ENCODE measurements at regions not wholly inside any gene's neighbourhood (a gene's known extent, or its start where the extent isn't known, plus 50 kb on each side); places are given as distances from the start of the nearest gene placed in this dataset.

GRCh38 chr12:105968025-105968424 lies 170.7 kb downstream of the NUAK1 start:
- no peaks in the 10 kb centered on the region for H3K36me3 Mint-ChIP-seq
- peaks cover 3% of the 10 kb centered on the region for H3K27me3 Mint-ChIP-seq
- H3K27ac Mint-ChIP-seq = no peak overlapping the region
- ChIA-PET CTCF (no interaction called here), POLR2A (no interaction called here)
- no peak for DNase-seq
- H3K4me1 Mint-ChIP-seq (ENCODE audit: low read depth) = no peaks in the 10 kb centered on the region
- no peaks in the 10 kb centered on the region for H3K9me3 Mint-ChIP-seq
- intact Hi-C loops (cut with micrococcal nuclease) = no loop called here
- H3K4me3 Mint-ChIP-seq = no peak overlapping the region

- no peaks in the 10 kb centered on the region for H3K36me3 Mint-ChIP-seq
- peaks cover 3% of the 10 kb centered on the region for H3K27me3 Mint-ChIP-seq
- POLR2A ChIA-PET = no interaction called here
- no peak overlapping the region for H3K27ac Mint-ChIP-seq
- H3K4me1 Mint-ChIP-seq (ENCODE audit: low read depth) = no peaks in the 10 kb centered on the region
- intact Hi-C loops (cut with micrococcal nuclease) = no loop called here
- no peak for DNase-seq
- H3K4me3 Mint-ChIP-seq = no peak overlapping the region
- H3K9me3 Mint-ChIP-seq = no peaks in the 10 kb centered on the region
- CTCF ChIA-PET = no interaction called here
Measured at GRCh38 chr12:105970885-105971284, 167.9 kb downstream of the NUAK1 start.

- POLR2A ChIA-PET = no interaction called here
- Mint-ChIP-seq H3K27me3 (peaks cover 3% of the 10 kb centered on the region), H3K9me3 (no peaks in the 10 kb centered on the region), H3K27ac (no peak overlapping the region), H3K36me3 (no peaks in the 10 kb centered on the region), H3K4me1 (ENCODE audit: low read depth) (no peaks in the 10 kb centered on the region), H3K4me3 (no peak overlapping the region)
- CTCF ChIA-PET = no interaction called here
- DNase-seq = no peak
- intact Hi-C loops (cut with micrococcal nuclease) = no loop called here
Measured at GRCh38 chr12:105974738-105975137, 164.0 kb downstream of the NUAK1 start.

- Mint-ChIP-seq H3K9me3 (no peaks in the 10 kb centered on the region), H3K36me3 (no peaks in the 10 kb centered on the region), H3K4me1 (ENCODE audit: low read depth) (no peaks in the 10 kb centered on the region), H3K27me3 (peaks cover 3% of the 10 kb centered on the region), H3K27ac (no peak overlapping the region), H3K4me3 (no peak overlapping the region)
- ChIA-PET CTCF (no interaction called here), POLR2A (no interaction called here)
- DNase-seq = no peak
- intact Hi-C loops (cut with micrococcal nuclease) = no loop called here
Measured at GRCh38 chr12:105975351-105975750, 163.4 kb downstream of the NUAK1 start.

- Mint-ChIP-seq H3K27me3 (no peaks in the 10 kb centered on the region), H3K27ac (no peak overlapping the region), H3K9me3 (no peaks in the 10 kb centered on the region), H3K4me1 (ENCODE audit: low read depth) (no peaks in the 10 kb centered on the region), H3K4me3 (no peak overlapping the region), H3K36me3 (no peaks in the 10 kb centered on the region)
- intact Hi-C loops (cut with micrococcal nuclease) = no loop called here
- no peak for DNase-seq
- ChIA-PET POLR2A (no interaction called here), CTCF (no interaction called here)
Measured at GRCh38 chr12:105977236-105977635, 161.5 kb downstream of the NUAK1 start.

- Mint-ChIP-seq H3K4me3 (no peak overlapping the region), H3K36me3 (no peaks in the 10 kb centered on the region), H3K27ac (no peak overlapping the region), H3K4me1 (ENCODE audit: low read depth) (no peaks in the 10 kb centered on the region), H3K27me3 (no peaks in the 10 kb centered on the region), H3K9me3 (no peaks in the 10 kb centered on the region)
- no peak for DNase-seq
- ChIA-PET CTCF (no interaction called here), POLR2A (no interaction called here)
- intact Hi-C loops (cut with micrococcal nuclease) = no loop called here
Measured at GRCh38 chr12:105977652-105978051, 161.1 kb downstream of the NUAK1 start.

- intact Hi-C loops (cut with micrococcal nuclease) = no loop called here
- no peak for DNase-seq
- CTCF ChIA-PET = no interaction called here
- Mint-ChIP-seq H3K36me3 (no peaks in the 10 kb centered on the region), H3K4me3 (no peak overlapping the region), H3K27ac (no peak overlapping the region), H3K9me3 (no peaks in the 10 kb centered on the region), H3K4me1 (ENCODE audit: low read depth) (no peaks in the 10 kb centered on the region), H3K27me3 (no peaks in the 10 kb centered on the region)
- POLR2A ChIA-PET = no interaction called here
Measured at GRCh38 chr12:105978276-105978675, 160.5 kb downstream of the NUAK1 start.

- ChIA-PET POLR2A (no interaction called here), CTCF (no interaction called here)
- no peak overlapping the region for H3K27ac Mint-ChIP-seq
- H3K4me1 Mint-ChIP-seq (ENCODE audit: low read depth) = no peaks in the 10 kb centered on the region
- no peaks in the 10 kb centered on the region for H3K9me3 Mint-ChIP-seq
- H3K4me3 Mint-ChIP-seq = no peak overlapping the region
- H3K36me3 Mint-ChIP-seq = no peaks in the 10 kb centered on the region
- DNase-seq = no peak
- intact Hi-C loops (cut with micrococcal nuclease) = no loop called here
- no peaks in the 10 kb centered on the region for H3K27me3 Mint-ChIP-seq
Measured at GRCh38 chr12:105978686-105979085, 160.1 kb downstream of the NUAK1 start.

GRCh38 chr12:105980085-105980484 lies 158.7 kb downstream of the NUAK1 start:
- Mint-ChIP-seq H3K27ac (no peak overlapping the region), H3K9me3 (no peaks in the 10 kb centered on the region), H3K27me3 (no peaks in the 10 kb centered on the region), H3K36me3 (no peaks in the 10 kb centered on the region), H3K4me1 (ENCODE audit: low read depth) (no peaks in the 10 kb centered on the region), H3K4me3 (no peak overlapping the region)
- intact Hi-C loops (cut with micrococcal nuclease) = no loop called here
- ChIA-PET POLR2A (no interaction called here), CTCF (no interaction called here)
- DNase-seq = no peak

- ChIA-PET CTCF (no interaction called here), POLR2A (no interaction called here)
- DNase-seq = no peak
- no peaks in the 10 kb centered on the region for H3K27me3 Mint-ChIP-seq
- H3K9me3 Mint-ChIP-seq = no peaks in the 10 kb centered on the region
- H3K36me3 Mint-ChIP-seq = no peaks in the 10 kb centered on the region
- H3K27ac Mint-ChIP-seq = no peak overlapping the region
- H3K4me3 Mint-ChIP-seq = no peak overlapping the region
- intact Hi-C loops (cut with micrococcal nuclease) = no loop called here
- H3K4me1 Mint-ChIP-seq (ENCODE audit: low read depth) = no peaks in the 10 kb centered on the region
Measured at GRCh38 chr12:105980533-105980932, 158.2 kb downstream of the NUAK1 start.

GRCh38 chr12:105982022-105982421 lies 156.7 kb downstream of the NUAK1 start:
- Mint-ChIP-seq H3K9me3 (no peaks in the 10 kb centered on the region), H3K27ac (no peak overlapping the region), H3K36me3 (no peaks in the 10 kb centered on the region), H3K4me1 (ENCODE audit: low read depth) (no peaks in the 10 kb centered on the region), H3K27me3 (no peaks in the 10 kb centered on the region), H3K4me3 (no peak overlapping the region)
- DNase-seq = no peak
- intact Hi-C loops (cut with micrococcal nuclease) = no loop called here
- ChIA-PET CTCF (no interaction called here), POLR2A (no interaction called here)

- ChIA-PET CTCF (no interaction called here), POLR2A (no interaction called here)
- Mint-ChIP-seq H3K9me3 (no peaks in the 10 kb centered on the region), H3K4me1 (ENCODE audit: low read depth) (no peaks in the 10 kb centered on the region), H3K27ac (no peak overlapping the region), H3K36me3 (no peaks in the 10 kb centered on the region), H3K27me3 (no peaks in the 10 kb centered on the region), H3K4me3 (no peak overlapping the region)
- intact Hi-C loops (cut with micrococcal nuclease) = no loop called here
- DNase-seq = no peak
Measured at GRCh38 chr12:105983622-105984320, 155.0 kb downstream of the NUAK1 start.

GRCh38 chr12:105985383-105985782 lies 153.4 kb downstream of the NUAK1 start:
- H3K4me3 Mint-ChIP-seq = no peak overlapping the region
- no peak overlapping the region for H3K27ac Mint-ChIP-seq
- no peaks in the 10 kb centered on the region for H3K9me3 Mint-ChIP-seq
- no peak for DNase-seq
- H3K36me3 Mint-ChIP-seq = no peaks in the 10 kb centered on the region
- CTCF ChIA-PET = no interaction called here
- peaks cover 2% of the 10 kb centered on the region for H3K27me3 Mint-ChIP-seq
- no peaks in the 10 kb centered on the region for H3K4me1 Mint-ChIP-seq (ENCODE audit: low read depth)
- intact Hi-C loops (cut with micrococcal nuclease) = no loop called here
- POLR2A ChIA-PET = no interaction called here
